A172 (cell line): ENCODE measurements at regions not wholly inside any gene's neighbourhood (a gene's known extent, or its start where the extent isn't known, plus 50 kb on each side); places are given as distances from the start of the nearest gene placed in this dataset.
A peak's percentile ranks its signal among the peaks of the same experiment; 100 is the strongest.

Source experiments
- DNase-seq: peaks from one replicate; pipeline ENCODE4 v3.0.0-alpha.2; 2015; ENCODE audit warnings: low spot score

- DNase-seq: no peak
Measured at GRCh38 chr3:159898147-159898546, 90.5 kb upstream of the IL12A start.

- DNase-seq: no peak
Measured at GRCh38 chr3:159899166-159899565, 89.5 kb upstream of the IL12A start.

DNA sequence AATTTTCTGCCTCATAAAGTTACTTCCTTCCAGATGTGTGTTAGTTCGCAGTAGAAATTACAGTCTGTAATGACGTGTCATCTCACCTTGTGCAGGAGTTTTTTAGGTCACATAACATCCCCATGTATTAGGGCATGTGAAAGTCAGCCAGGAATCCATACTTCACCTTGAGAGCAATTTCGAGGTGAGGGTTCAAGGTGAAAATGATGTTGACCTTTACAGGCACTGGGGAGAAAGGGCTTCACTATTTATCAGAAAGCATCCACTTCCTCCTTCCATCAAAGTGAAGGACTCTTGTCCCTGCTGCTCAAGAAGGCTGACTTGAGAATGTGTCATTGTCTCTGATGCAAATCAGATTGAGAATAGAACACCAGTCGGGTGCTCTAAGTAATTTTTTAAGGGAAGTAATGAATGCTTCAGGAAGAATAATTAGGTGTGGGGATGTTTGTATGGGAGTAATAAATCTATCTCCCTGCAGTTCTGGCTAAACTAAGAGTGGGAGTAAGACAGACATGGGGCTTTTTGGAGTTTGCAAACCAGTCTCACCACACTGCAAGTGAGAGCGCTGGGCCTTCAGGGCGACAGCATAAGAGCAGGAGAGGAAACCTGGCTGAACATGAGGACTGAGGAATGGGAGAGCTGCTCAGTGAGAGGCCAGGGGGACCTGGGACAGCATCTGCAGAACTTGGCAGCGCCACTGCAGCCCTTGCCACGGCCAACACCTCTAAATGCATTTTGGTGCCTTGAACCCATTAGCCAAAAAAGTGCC lies 85.9 kb upstream of the IL12A start:
- no peak for DNase-seq

DNA sequence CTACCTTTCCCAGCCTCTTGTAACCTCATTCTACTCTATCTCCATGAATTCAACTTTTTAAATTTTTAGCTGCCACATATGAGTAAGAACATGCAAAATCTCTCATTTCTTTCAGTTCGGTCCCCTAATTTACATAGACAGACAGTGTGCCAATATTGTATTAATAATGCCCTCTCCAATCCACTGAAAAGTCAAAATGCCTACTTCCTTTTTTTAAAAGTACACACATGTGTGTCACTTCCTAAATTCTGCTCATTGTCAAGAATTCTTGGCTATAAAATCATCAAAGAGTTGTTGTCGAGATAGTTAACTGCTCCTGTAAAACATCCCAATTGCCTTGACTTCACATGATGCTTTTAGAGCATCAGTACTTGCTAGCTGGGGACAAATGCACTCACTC lies 84.2 kb upstream of the IL12A start:
- no peak for DNase-seq

- DNase-seq: no peak
Measured at GRCh38 chr3:159904911-159905310, 83.7 kb upstream of the IL12A start.

DNA sequence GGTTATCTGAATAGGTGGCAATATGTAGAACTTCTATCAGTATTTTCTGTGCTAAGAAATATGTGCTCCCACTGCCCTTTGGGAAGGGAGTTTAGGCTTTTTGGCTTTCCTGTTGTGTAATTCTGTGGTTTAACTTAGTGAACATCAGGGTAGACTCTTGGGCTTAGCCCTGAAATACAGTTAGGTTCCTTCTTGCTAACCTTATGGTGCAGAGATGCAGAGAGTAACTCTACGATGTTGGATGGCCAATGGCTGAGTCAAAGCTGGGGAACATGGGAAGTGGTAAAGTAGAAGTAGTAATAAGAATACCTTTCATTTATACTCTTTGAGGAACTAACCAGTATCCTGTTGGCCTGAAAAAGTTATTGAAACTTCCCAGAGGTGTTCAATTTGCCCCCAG lies 80.8 kb upstream of the IL12A start:
- DNase-seq: no peak

- peak; percentile 38 for DNase-seq
Measured at GRCh38 chr3:159910991-159911663, 77.5 kb upstream of the IL12A start.

- DNase-seq: no peak
Measured at GRCh38 chr3:159911664-159912037, 77.0 kb upstream of the IL12A start.

GRCh38 chr3:159913712-159914414 lies 74.8 kb upstream of the IL12A start:
- no peak for DNase-seq

DNA sequence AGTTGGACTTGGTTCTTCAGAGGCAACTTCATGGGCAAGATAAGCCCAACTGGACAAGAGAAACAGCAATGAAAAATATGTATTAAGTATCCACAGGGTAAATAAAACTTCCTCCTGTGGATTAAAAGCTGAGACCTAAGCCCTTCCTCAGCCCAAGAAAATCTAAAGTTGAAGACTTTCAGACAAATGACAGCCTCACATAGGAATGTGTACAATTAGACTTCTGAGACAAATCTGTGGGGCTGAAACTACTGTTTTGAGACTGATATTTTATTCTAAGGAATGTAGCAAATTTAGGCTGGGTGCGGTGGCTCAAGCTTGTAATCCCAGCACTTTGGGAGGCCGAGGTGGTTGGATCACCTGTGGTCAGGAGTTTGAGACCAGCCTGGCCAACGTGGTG lies 74.2 kb upstream of the IL12A start:
- no peak for DNase-seq

GRCh38 chr3:159916052-159916451 lies 72.6 kb upstream of the IL12A start:
- DNase-seq: no peak

DNA sequence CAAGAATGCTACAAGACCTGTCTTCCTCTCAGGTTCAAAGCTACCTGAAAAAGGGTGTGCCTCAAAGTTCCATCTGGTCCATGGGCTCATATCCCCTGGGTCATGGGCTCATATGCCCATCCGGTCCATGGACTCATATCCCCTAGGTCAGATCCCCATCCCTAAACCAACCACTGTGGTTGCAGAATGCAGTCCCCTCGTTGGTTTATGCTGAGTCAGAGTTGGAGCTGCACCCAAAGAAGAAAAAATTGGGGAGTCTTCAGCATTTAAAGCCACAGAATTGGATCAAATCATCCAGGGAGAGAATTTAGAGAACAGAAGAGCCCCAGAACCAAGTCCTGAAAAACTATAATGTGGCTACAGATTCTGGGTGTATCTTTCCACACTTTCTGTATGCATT lies 71.5 kb upstream of the IL12A start:
- DNase-seq: no peak

- peak; percentile 57 for DNase-seq
Measured at GRCh38 chr3:159919873-159920272, 68.8 kb upstream of the IL12A start.

DNA sequence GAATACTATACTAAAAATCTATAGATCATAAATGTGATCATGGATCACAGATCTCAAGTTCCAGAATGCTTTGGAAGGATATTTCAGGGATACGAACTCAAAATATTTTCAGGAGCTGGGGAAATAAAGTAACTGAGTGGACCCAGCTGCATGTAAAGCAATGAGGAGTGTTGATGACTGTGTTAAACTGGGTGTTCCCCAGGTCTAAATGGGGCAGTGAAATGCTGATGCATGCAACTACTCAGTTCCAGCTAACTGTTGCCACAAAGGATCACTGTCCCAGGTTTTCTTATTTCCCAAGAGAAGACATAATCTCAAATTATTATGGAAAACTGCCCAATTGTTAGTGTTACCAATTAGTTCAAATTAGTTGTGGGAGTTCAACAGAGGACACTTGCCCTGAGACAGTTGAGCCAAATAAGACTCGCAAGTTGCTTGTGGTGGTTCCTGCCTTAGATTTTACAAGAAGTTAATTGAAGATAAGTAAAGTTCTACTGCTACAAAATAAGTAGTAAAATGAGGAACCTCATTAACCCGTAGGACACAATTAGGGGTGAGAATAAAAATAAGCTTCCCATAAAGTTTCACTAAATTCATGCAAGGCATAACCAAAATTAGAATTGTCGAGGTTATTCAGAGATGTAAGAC lies 66.3 kb upstream of the IL12A start:
- no peak for DNase-seq

DNA sequence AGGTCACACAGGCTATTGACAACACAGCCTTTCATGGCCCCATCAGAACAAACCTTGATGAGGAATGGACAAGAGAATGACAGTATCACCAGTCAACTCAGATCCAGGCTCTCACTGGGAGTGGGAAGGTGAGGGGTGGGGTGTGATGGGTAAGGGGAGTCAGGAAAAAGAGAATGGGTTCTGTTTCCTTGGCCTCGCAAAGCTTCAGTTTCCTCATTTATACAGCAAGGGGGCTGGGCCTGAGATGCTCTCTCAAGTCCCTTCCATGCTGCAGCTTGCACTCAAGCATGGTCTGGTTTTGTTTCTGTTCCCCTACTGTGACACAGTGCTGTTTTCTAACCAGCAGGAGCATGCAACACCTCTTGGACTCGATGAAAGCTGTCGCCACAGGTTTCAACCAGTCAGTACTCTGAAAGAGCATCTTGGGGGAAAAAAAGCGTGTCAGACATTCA lies 65.7 kb upstream of the IL12A start:
- no peak for DNase-seq

DNA sequence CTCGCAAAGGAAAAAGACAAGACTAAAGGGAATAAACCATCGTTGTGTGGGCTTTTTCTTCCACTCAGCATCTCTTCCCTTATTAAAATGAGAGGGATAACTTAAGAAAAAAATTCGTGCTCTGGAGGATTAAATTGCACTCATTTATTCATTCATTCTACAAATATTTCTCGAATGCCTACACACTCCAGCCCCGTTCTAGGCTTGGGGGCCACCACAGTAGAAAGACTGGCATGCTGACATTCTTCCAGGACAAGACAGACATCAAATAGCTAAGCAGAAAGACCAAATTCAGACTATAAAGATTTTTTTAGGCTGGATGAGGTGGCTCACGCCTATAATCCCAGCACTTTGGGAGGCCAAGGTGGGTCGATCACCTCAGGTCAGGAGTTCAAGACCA lies 65.3 kb upstream of the IL12A start:
- no peak for DNase-seq

GRCh38 chr3:159923956-159924355 lies 64.7 kb upstream of the IL12A start:
- DNase-seq: no peak

GRCh38 chr3:159924411-159924810 lies 64.2 kb upstream of the IL12A start:
- DNase-seq: no peak

DNA sequence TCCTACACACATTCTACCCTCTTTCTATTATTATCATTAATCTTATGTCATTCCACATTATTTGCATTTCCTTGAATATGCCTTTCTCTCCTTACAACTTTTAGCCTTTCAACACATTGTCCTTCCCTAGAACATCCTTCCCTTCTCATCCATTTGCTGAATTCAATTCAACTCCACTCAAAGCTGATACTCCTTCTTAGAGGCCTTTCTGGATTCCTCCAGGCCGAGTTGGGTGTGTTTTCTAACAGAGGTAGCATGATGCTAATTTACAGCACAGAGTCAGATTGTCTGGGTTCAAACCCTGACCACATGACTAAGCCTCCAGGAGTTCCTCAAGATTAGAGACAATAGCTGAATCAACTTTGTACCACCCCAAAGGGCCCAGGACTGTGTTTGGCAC lies 63.4 kb upstream of the IL12A start:
- DNase-seq: no peak

DNA sequence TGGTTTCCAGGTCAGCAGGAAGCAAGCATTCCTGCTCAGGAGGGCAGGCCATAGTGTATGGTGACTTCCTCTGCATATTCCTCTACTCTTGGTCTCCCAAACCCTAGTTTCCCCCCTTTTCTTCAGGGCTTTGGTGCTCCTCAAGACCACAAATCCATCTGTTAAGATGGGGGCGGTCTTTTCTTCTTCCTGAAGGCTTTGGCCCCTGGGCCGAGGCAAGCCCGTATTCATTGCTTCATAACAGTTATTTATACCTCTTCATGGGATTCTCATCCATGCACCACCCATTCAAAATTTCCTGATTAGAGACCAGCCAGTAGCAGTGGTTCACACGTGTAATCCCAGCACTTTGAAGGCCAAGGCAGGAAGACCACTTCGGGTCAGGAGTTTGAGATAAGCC lies 62.1 kb upstream of the IL12A start:
- DNase-seq: no peak

DNA sequence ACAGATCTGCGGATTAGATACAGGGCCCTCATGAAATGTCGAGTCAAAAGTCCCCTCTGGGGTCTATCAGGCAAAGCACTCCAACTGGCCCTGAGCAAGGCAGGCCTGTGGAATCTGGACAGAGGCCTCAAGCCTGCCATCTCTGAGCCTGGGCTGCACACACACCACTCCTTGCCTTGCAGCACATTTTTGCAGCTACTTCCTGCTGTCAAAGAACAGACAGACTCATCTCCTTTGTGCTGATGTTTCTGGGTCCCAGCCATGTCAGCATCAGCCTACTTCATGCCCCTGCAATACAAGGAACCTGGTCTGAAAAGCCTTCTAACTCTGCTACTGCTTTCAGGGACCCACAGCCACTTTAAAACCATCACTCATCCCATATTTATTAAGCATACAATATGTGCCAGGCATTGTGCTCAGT lies 60.6 kb upstream of the IL12A start:
- DNase-seq: peak; percentile 38

GRCh38 chr3:159928666-159929065 lies 60.0 kb upstream of the IL12A start:
- peak; percentile 99 for DNase-seq
